HTR-8/SVneo (cell line): ENCODE measurements at regions not wholly inside any gene's neighbourhood (a gene's known extent, or its start where the extent isn't known, plus 50 kb on each side); places are given as distances from the start of the nearest gene placed in this dataset.
"Not testable (repeated sequence)": the region's sequence is repeated elsewhere in the genome, so short reads cannot be mapped to it uniquely, and the experiment has no call there.

Experiments
- DNase-seq: peaks from one replicate; pipeline ENCODE4 v3.0.0; 2011; ENCODE audit warnings: low spot score, mixed read lengths; ENCODE audit not compliant: insufficient read length
- FAIRE-seq: peaks from 2 replicates; lab custom pipeline; 2011; peaks lifted over from hg19 to GRCh38; lab: Jason Lieb, UNC

DNA sequence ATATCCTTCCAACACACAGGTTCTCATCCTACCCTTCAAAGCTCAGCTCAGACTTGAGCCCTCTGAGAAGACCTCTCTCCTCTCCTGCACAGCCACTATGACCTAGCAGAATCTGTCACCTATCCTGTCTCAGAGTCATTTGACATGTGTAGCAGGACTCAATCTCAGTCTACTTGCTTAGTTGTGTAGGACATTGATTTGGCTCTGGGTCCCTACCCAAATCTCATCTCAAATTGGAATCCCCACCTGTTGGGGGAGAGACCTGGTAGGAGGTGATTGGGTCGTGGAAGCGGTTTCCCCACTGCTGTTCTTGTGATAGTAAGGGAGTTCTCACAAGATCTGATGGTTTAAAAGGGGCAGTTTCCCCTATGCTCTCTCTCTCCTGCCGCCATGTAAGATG is 297.9 kb downstream of the CD83 start:
- no peak for FAIRE-seq
- no peak for DNase-seq

DNA sequence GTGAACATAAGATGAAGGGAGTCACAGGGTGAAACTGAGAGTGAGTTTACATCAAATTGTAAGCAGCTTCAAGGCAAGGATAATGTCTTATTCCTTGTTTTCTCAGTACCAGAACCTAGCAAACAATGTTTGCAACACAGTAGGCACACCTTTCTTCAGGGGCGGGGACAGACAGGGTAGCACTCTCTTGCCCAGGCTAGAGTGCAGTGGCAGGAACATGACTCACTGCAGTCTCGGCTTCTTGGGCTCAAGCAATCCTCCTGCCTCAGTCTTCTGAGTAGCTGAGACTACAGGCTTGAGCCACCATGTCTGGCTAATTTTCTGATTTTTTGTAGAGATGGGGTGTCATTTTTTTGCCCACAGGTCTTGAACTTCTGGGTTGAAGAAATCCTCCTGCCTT is 299.8 kb downstream of the CD83 start:
- FAIRE-seq, result no peak

DNA sequence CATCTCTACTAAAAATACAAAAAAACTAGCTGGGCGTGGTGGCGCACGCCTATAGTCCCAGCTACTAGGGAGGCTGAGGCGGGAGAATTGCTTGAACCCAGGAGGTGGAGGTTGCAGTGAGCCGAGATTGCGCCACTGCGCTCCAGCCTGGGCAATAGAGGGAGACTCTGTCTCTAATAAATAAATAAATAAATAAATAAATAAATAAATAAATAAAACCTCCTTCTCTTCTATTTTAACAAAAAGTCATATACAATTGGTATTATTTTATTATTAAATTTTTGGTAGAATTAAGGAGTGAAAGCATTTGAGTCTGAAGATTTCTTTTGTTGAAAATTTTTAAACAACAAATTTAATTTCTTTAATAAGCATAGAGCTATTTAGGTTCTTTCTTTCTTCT is 301.7 kb downstream of the CD83 start:
- not testable (repeated sequence) for FAIRE-seq, DNase-seq

More for the DNA sequence above, 299.8 kb downstream of the CD83 start:
- no peak for DNase-seq

DNA sequence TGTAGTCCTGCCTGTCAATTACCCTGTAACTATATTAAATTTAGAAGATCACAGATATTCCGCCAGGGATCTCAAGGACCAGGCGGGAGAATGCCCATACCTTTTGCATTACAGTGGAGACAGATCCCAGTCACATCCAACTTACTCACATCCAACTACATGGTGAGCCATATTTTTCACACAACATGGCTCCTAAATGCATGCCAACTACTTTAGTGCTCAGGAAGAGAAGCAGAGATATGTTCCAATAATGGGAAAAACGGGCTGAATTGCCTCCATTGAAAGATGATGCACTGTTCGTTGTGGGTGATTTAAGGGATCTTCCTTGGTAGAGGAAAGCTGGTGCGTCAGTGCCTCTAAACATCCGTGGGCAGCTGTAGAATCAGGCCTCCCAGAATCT is 304.5 kb downstream of the CD83 start:
- DNase-seq (no peak), FAIRE-seq (no peak)

DNA sequence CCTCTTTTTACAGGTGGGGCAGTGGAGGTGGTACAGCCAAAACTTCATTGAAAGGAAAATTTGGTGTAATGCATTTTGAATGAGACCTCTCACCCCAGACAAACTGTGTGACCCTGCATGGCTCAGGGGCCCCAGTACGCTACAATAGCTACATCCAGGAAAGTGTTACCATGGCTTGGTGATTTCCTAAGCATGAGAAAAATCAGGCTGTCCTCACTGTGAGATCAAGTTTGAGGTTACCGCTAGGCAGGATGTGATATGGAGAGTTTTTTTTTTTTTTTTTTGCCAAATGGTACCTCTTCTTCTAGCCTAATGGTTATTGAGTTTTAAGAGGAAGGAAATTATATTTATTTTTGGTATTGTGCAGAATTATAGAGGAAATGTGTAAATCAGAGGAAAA is 305.3 kb downstream of the CD83 start:
- FAIRE-seq, result no peak
- no peak for DNase-seq

DNA sequence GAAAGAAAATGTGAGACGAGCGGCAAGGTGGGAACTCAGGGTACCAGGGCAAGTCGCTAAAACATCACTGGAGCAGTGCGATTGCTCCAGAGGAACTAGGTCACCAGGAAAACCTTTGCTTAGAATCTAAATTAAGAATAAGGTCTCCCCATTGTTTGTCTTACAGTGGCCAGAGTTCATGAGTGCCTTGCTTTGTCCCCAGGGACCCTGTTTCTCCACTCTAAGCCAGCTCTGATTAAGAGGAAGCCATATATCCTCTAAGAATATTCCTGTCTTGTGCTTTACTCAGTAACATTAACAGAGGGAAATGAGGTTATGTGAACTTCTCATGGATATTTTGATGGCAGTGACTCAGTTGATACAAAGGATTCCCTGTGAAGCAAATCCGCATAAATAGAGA is 305.8 kb downstream of the CD83 start:
- no peak for FAIRE-seq
- no peak for DNase-seq

DNA sequence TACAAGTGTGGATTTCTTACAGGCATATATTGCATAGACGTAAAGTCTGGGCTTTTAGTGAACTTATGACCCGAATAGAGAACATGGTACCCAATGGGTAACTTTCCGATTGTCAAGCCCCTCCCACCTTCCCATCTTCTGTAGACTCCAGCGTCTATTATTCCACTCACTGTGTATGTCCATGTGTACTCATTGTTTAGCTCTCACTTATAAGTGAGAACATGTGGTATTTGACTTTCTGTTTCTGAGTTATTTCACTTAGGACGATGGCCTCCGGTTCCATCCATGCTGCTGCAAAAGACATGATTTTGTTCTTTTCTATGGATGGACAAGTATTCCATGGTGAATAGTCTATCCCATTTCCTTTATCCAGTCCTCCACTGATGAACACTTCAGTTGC is 306.4 kb downstream of the CD83 start:
- no peak for DNase-seq
- FAIRE-seq, result no peak

DNA sequence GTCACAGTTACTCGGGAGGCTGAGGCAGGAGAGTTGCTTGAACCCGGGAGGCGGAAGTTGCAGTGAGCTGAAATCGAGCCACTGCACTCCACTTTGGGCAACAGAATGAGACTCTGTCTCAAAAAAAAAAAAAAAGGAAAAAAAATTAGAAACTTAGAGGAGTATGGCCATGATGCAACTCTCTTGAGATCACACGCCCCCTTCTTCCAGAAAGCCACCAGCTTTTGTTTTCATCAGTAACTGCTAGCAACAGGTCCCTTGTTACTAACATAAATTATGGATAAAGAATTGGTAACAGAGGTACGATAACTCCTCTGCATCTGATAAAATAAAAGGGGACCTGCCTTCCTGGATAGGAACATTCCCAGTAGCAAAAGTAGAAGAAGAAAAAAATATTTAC is 308.2 kb downstream of the CD83 start:
- FAIRE-seq (no peak), DNase-seq (no peak)

DNA sequence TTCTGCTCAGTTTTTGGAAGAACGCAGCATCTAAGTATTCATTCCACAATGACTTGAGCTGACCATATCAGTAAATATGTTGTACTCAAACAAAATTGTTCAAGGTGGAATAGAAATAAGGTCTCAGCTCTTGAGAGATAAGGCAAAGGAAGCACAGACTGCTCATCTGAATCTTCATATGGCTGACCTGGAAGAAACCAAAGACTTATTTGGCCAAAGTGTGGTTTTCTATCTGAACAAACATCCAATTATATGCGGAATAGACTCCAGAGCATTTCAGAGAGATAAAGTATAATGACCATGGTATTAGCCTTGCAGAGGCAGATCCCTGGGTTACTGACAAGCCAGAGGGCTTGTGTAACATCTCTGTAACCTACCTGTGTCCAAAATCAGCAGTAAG is 308.7 kb downstream of the CD83 start:
- FAIRE-seq (no peak), DNase-seq (no peak)

DNA sequence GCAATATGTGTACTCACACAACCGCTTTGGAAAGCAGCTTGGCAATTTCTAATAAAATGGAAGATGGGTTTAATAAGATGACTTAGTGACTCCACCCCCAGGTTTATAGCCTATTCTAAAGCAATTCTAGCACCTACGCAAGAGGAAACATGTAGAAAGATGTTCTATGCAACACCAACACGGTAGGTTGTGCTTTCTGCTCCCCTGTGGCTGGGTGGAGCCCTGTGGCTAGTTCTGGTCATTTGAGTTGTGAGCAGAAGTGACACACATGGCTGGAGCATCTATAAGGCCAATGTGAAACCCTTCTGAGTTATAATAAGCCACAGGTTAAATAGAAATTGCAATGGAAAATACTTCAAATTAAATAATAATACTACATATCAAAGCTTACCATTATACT is 310.7 kb downstream of the CD83 start:
- FAIRE-seq (no peak), DNase-seq (no peak)

DNA sequence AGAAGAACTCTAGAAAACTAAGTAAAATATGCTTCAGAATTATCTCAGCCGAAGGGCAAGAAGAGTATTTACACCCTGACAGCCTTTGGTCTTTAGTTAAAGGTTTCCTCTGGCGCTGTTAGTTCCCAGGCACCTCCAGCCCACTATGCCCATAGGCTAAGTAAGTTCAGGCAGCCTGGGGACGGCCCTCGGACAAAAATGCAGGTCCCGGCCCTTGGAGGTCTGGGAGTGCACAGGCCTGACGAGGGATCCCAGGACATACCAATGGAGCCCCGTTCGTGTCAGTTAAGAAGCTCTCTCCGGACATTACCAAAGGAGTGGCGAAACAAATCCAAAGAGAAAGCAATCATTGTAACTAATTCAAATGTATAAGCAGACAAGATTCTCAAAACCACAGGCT is 311.8 kb downstream of the CD83 start:
- DNase-seq (peak; percentile 20), FAIRE-seq (no peak)

DNA sequence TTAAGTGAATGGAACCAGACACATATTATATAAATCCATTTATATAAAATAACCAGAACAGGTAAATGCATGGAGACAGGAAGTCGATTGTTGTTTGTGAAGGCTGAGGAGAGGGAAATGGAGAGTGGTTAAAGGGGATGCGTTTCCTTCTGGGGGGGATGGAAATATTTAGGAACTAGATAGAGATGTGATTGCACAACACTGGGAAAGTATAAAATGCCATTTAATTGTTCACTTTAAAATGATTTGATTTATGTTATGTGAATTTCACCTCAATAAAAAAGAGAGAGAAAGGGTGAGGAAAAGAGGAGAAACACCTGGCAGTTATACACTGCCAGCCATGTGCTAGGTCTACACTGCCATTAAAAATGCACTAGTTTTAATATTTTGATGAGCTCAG is 312.6 kb downstream of the CD83 start:
- FAIRE-seq (no peak), DNase-seq (no peak)

DNA sequence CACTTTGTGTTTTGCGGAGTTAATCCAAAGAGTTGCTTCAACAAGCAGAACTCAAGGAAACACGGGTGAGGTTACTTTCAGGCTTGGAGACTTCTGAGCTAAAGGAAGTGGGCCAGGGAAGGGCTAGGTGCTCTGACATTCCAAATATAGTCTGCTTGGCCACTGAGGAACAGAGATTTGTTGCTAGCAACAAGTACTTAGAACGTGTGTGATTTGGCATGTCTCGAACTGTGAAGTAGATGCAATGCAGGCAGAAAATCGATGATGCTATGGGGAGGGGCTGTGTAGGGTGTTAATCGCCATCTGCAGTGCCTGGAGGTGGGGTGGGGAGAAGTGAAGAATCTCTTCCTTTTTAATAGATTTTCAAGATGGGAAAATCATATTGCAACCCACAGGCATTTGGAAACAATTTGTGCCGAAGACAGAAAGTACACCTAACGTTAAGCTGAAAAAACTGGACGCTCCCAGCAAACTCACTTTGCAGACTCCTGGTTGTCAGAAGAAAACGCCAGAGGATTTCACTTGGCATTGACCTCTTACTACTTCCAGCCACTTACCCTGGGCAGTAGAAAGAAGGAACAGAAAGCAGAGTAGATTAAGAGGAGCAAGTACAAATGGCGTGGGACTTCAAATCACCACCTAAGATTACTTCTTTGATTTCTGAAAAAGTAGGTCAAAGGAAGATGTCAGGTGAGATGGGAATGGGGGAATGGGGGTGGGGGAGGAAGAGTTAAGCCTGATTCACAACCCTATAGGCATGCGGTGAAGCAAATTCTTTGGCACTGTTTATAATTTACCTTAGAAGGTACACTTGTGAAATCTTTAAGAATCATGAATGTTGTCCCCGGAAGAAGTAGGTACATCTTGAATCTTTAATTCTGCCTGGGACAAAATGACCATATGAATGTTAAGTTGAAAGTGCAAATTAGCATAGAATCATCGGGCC is 314.1 kb downstream of the CD83 start:
- no peak for FAIRE-seq
- no peak for DNase-seq

DNA sequence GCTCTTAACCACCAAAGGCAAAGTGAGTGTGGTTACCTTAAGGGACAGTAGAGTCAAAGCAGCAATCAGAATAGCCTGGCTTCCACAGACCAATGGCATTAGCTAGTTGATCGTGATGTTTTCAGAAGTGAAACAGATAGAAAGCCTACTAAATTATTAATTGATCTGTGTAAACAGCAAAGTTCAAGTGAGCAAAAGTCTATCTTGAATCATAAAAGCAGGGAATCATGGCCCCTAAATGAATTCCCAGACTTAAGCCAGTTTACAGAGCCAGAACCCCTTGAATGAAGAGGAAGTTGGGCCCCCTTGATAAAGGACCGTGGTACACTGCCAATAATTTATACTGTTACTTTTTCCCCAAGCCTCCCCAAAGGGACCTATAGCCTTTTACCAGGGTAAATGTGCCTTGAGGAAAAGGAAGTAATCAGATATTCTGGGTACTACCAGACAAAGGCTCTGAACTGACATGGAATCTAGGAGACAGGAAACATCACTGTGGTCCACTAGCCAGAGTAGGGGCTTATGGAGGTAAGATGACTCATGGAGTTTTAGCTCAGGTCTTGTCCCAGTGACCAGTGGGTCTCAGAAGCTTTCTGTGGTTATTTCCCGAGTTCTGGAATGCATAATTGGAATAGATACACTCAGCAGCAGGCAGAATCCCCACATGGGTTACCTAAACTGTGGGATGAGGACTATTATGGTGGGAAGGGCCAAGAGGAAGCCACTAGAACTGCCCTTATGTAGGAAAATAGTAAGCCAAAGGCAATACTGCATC is 317.5 kb downstream of the CD83 start:
- DNase-seq, result no peak

DNA sequence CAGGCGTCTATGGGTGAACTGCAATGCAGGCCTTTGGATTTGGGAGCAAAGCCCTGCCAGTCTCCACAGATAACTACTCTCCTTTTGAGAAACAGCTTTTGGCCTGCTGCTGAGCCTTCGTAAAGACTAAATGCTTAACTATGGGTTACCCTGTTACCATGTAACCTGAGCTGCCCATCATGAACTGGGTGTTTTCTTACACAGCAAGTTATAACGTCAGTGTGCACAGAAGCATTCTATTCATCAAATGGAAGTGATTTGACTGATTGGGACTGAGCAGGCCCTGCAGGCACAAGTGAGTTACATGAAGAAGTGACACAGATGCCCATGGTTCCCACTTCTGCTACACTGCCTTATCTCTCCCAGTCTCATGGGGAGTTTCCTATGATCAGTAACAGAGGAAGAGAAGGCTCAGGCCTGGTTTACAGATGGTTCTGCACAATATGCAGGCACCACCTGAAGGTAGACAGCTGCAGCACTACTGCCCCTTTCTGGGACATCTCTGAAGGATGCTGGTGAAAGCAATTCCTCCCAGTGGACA is 319.1 kb downstream of the CD83 start:
- no peak for DNase-seq
- peak; percentile 4 for FAIRE-seq

More for the DNA sequence above, 317.5 kb downstream of the CD83 start:
- peak; percentile 57 for FAIRE-seq

DNA sequence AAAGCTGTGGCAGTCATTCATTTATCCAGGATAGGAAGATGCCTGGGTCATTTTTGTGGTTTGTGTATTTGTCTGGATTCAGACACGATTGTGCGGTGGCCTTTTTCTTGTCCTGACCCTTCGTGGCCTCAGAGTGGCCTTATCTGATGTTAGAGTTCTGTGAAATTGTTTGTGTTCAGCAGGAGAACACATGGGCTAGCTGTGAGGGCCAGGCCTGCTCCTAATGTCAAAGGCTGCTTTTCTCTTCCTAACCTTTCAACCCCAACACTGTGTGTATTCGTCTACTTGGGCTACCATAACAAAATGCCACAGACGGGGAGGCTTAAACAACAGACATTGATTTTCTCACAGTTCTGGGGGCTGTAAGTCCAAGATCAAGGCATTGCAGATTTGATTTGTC is 321.8 kb downstream of the CD83 start:
- DNase-seq (no peak), FAIRE-seq (no peak)

DNA sequence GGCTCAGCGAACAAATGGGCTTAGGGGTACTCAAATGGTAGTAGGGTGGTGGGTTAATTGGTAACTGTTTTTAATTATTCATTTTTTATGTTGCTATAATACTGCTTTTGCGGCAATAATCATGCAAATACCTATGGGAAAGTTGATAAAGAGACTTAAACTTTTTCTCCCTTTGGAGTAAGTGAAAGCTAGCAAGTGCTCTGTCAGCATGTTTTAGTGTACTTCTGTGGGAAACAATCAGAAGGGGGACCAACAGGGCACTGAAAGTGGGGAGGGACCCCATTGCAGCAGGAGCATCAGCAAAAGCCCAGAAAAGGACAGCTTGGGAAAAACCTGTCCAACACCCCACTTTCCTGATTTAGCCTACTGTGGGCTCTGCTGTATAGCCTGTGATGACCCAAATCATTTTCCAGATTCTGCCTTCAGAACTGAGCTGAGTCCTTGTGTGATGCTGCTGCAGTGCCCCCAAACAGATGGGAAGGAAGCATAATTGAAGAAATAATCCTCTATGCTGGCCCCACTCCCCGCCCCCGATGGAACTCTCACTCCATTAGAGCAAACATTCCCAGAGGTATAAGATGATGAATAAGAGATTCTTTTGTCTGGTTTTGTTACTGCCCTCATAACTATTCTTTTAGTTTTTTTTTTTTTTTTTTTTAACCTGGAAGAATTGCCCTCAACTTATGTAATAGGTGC is 322.8 kb downstream of the CD83 start:
- FAIRE-seq (no peak), DNase-seq (no peak)

DNA sequence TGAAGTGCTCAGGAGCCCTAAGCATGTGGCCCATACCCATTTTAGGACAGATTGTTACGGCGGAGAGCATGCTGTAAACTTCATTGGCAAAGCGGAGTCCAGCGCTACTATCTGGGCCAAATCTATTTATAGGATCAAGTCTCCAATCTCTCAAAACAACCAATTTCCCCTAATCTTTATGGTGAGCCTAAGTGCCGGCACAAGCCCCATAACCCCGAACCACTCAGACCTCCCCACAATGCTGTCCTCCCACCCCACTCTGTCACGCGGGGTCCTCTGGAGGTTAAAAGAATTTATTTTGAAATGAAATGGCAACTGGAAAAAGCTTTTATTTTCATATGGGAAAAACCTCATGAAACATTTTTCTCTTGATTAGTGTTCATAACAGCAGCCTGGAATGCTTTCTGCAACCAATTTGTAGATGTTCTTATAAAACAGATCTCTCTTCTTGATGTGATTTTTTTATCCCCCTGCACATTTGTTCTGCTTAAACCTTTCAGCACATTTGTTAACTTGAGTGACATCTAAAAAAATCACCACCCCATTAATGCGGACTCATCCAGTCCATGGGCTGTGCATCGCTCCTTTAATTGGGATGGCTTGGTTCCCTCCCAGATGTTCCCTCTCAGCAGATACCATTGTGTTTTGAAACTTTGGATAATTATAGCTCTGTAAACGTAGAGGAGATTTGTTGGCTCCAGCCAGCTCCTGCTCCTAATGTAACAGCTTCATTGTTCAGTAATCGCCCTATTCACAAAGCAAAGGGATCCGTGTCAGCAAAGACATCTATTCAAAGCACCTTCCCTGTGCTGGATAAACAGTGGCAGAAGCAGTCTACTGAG is 323.6 kb downstream of the CD83 start:
- FAIRE-seq (no peak), DNase-seq (no peak)

DNA sequence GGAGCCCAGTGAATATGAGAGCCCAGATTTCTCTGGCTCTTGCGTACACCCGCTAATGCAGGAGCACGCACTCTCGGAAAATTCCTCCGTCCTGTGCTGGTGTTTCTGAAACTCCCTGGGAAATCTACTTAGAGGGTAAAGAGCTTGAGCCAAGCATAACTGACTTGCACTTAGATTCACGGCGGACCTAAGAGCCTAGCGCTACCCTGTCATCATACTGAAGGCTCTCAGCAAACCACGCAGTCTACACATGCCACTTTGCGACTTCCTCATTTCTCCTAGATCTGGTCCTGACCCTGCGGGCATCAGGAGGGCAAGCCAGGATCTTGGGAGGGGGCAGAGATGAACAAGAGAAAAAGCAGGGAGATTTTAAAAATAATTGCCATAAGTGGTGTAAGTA is 324.7 kb downstream of the CD83 start:
- no peak for DNase-seq
- no peak for FAIRE-seq
